Bronchial epithelial cell (primary cell): ENCODE measurements at regions not wholly inside any gene's neighbourhood (a gene's known extent, or its start where the extent isn't known, plus 50 kb on each side); places are given as distances from the start of the nearest gene placed in this dataset.

Source experiments
- DNase-seq: peaks from one replicate; pipeline ENCODE4 v3.0.0-alpha.2; 2010; ENCODE audit warnings: low read depth
- FAIRE-seq: peaks from 2 replicates; lab custom pipeline; 2011; peaks lifted over from hg19 to GRCh38; lab: Jason Lieb, UNC
- H3K27me3 ChIP-seq: 2 replicates; pipeline ENCODE4 v1.5.1; 2011; ENCODE audit warnings: low read length; ENCODE audit not compliant: control insufficient read depth, insufficient read depth
- H3K36me3 ChIP-seq: 2 replicates; pipeline ENCODE4 v1.5.1; 2011; ENCODE audit warnings: low read length; ENCODE audit not compliant: control insufficient read depth, insufficient read depth
- H3K4me3 ChIP-seq: 2 replicates; pipeline ENCODE4 v1.5.1; 2011; ENCODE audit warnings: mild to moderate bottlenecking, low read depth, low read length, control low read depth
- TF ChIP-seq, protein P1 (sequence below): IDR thresholded peaks from 2 replicates; pipeline ENCODE4 v1.5.1; 2011; ENCODE audit warnings: mild to moderate bottlenecking, moderate library complexity, low read length, control low read depth, inconsistent platforms; ENCODE audit not compliant: insufficient read depth, severe bottlenecking

DNA sequence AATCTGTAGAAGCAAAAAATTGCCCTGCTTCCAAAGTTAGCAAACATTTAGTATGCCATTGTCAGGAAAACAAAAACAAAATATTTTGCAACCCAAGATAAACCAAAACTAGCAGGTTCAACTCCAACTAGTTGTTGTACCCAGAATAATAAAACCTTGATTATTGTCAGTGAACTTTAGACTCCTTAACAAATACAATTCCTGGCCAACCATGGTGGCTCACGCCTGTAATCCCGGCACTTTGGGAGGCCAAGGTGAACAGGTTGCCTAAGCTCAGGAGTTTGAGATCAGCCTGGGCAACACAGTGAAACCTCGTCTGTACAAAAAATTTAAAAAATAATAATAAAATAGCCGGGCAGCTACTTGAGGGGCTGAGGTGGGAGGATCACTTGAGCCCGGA lies 53.6 kb upstream of the EPCAM start:
- H3K4me3 ChIP-seq = no peak overlapping the region
- H3K36me3 ChIP-seq = no peaks in the 10 kb centered on the region
- no peak for FAIRE-seq
- TF ChIP-seq, protein P1, sequence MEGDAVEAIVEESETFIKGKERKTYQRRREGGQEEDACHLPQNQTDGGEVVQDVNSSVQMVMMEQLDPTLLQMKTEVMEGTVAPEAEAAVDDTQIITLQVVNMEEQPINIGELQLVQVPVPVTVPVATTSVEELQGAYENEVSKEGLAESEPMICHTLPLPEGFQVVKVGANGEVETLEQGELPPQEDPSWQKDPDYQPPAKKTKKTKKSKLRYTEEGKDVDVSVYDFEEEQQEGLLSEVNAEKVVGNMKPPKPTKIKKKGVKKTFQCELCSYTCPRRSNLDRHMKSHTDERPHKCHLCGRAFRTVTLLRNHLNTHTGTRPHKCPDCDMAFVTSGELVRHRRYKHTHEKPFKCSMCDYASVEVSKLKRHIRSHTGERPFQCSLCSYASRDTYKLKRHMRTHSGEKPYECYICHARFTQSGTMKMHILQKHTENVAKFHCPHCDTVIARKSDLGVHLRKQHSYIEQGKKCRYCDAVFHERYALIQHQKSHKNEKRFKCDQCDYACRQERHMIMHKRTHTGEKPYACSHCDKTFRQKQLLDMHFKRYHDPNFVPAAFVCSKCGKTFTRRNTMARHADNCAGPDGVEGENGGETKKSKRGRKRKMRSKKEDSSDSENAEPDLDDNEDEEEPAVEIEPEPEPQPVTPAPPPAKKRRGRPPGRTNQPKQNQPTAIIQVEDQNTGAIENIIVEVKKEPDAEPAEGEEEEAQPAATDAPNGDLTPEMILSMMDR = no peak
- H3K27me3 ChIP-seq = no peaks in the 10 kb centered on the region
- DNase-seq = no peak

DNA sequence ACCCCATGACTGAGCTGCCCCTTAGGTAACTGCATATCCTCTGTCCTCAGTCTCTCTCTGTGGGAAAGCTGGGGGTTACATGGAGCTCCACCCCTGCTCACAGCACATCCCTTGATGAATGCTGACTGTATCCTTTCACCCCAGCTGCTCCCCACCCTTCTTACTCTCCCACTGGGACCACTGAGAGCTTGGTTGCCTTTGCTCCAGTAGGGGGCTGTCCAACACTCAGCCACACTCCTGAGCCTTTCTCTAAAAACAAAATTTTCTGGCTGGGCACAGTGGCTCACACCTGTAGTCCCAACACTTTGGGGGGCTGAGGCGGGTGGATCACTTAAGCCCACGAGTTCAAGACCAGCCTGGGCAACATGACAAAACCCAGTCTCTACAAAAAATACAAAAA lies 55.4 kb upstream of the EPCAM start:
- H3K4me3 ChIP-seq = no peak overlapping the region
- no peaks in the 10 kb centered on the region for H3K27me3 ChIP-seq
- TF ChIP-seq, protein P1 = no peak
- FAIRE-seq (no peak), DNase-seq (no peak)
- no peaks in the 10 kb centered on the region for H3K36me3 ChIP-seq

DNA sequence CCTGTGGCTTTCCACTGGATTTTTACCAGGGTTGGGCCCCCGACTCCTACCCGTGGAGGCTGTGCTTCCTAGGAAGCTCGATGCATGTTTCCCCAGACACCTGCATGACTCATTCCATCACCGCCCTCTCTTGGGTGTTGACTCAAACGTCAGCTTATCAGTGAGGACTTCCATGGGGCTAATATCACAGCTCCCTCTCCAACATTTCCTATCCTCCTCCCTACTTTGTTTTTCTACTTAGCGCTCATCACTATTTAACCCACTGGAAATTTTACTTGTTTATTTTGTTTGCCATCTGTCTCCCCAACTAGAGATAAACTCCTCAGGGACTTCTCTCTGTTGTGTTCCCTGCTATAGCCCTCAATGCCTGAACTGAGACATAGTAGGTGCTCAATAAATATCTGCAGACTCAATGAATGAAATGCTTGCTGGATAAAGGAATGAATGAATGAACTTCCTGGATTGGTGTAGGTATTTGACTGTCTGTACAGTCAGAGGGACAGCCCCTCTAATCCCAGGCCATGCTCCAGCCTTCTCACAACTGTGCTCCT lies 55.9 kb upstream of the EPCAM start:
- Histone ChIP-seq H3K36me3 (no peaks in the 10 kb centered on the region), H3K4me3 (no peak overlapping the region), H3K27me3 (no peaks in the 10 kb centered on the region)
- TF ChIP-seq, protein P1 = no peak
- no peak for FAIRE-seq
- peak; percentile 88 for DNase-seq

DNA sequence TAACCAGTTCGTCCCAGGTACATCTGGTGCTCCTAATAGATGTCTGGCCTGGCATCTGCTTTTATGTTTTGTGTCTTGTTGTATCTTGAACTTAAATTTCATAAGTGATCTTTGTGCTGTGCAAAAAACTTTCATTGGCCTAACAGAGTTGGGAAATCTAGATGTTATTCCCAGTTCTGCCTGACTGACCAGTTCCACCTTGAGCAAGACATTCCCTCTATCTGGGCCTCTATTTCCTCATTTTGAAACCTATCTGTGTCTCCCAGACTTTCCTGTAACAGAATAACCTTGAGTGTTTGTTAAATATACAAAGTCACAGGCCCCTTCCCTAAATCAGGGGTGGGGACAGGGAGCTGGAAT lies 56.6 kb upstream of the EPCAM start:
- FAIRE-seq = no peak
- no peaks in the 10 kb centered on the region for H3K27me3 ChIP-seq
- DNase-seq = peak; percentile 42
- H3K36me3 ChIP-seq = no peaks in the 10 kb centered on the region
- H3K4me3 ChIP-seq = no peak overlapping the region
- TF ChIP-seq, protein P1 = no peak

DNA sequence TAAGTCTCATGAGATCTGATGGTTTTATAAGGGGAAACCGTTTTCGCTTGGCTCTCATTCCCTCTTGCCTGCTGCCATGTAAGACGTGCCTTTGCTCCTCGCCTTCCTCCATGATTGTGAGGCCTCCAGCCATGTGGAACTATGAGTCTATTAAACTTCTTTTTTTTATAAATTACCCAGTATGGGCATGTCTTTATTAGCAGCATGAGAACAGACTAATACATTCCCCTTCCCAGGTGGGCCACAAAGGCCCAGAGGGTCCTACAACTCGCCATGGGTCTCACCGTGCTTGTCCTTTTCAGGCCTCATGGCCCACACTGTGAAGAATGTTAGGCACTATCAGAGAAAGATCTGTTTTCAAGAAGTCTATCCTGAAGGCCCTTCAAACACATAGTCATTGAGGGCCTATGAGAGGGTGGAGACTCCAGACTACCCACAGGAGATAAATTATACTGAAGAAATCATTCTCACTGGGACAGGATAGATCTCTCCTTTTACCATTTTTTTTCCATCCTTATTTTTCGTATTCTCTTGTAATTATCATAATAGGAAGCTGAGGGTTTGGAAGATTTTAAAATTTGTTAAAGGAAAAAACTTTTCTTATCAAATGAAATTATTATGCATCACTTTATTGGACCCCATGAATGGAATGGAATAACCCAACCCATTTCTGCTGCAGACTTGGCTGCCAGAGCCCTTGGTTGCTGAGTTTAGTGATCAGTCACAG lies 57.2 kb upstream of the EPCAM start:
- Histone ChIP-seq H3K4me3 (no peak overlapping the region), H3K36me3 (no peaks in the 10 kb centered on the region), H3K27me3 (no peaks in the 10 kb centered on the region)
- TF ChIP-seq, protein P1 = no peak
- FAIRE-seq (no peak), DNase-seq (no peak)
